AG04449 (cell line): ENCODE measurements at regions not wholly inside any gene's neighbourhood (a gene's known extent, or its start where the extent isn't known, plus 50 kb on each side); places are given as distances from the start of the nearest gene placed in this dataset.
"Not testable (repeated sequence)": the region's sequence is repeated elsewhere in the genome, so short reads cannot be mapped to it uniquely, and the experiment has no call there.

Source experiments
- CTCF ChIA-PET: fragments of 350-600 bp; formaldehyde crosslinking; extraction: SDS; loops from one replicate; lab custom pipeline; 2021; ENCODE audit warnings: antibody characterized with exemption; lab: Yijun Ruan, JAX
- POLR2A ChIA-PET: fragments of 400-600, 350-600 bp; formaldehyde crosslinking; extraction: SDS; loops from one replicate; lab custom pipeline; 2020; ENCODE audit warnings: antibody characterized with exemption, inconsistent platforms; lab: Yijun Ruan, JAX
- DNase-seq: peaks from one replicate; pipeline ENCODE4 v3.0.0-alpha.2; 2010; ENCODE audit warnings: low read depth, low spot score
- H3K4me3 ChIP-seq: 2 replicates; pipeline ENCODE4 v1.5.1; 2011; ENCODE audit warnings: low read depth, mild to moderate bottlenecking, control low read depth, low read length
- TF ChIP-seq, protein P1 (sequence below): IDR thresholded peaks from one replicate; pipeline ENCODE4 v1.5.1; 2011; ENCODE audit warnings: mild to moderate bottlenecking, moderate library complexity, low read length, control low read depth, inconsistent platforms; ENCODE audit not compliant: insufficient read depth; ENCODE audit errors: missing control alignments

DNA sequence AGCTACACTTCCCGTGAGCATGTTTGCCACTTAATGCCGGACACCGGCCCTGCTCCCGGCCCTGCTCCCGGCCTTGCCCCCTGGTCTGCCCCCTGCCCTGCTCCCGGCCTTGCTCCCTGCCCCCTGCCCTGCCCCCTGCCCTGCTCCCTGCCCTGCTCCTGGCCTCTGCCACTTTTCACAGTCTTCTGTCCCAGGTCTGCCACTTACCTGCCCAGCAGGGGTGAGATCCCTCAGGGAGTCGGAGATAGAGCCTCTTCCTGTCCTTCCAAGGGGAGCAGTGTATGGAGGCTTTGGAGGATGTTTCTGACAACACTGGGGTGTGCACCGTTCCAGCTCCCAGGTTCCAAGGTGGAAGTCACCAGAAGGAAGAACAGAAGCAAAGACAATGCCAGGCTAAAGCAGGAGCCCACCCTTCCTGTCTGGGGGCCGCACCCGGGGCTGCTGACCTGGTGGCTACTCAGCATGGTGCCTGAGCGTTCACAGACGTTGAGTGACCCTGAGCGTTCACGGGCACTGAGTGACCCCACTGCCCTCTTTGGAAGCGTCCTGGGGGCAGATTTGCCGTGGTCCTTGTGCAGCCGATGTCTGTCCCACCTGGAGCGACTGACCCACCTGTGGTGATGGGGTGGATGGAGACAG, 199.8 kb downstream of the DLL1 start:
- CTCF ChIA-PET: no interaction called here
- TF ChIP-seq, protein P1, sequence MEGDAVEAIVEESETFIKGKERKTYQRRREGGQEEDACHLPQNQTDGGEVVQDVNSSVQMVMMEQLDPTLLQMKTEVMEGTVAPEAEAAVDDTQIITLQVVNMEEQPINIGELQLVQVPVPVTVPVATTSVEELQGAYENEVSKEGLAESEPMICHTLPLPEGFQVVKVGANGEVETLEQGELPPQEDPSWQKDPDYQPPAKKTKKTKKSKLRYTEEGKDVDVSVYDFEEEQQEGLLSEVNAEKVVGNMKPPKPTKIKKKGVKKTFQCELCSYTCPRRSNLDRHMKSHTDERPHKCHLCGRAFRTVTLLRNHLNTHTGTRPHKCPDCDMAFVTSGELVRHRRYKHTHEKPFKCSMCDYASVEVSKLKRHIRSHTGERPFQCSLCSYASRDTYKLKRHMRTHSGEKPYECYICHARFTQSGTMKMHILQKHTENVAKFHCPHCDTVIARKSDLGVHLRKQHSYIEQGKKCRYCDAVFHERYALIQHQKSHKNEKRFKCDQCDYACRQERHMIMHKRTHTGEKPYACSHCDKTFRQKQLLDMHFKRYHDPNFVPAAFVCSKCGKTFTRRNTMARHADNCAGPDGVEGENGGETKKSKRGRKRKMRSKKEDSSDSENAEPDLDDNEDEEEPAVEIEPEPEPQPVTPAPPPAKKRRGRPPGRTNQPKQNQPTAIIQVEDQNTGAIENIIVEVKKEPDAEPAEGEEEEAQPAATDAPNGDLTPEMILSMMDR: no peak
- H3K4me3 ChIP-seq: no peak overlapping the region
- POLR2A ChIA-PET: no interaction called here
- no peak for DNase-seq

DNA sequence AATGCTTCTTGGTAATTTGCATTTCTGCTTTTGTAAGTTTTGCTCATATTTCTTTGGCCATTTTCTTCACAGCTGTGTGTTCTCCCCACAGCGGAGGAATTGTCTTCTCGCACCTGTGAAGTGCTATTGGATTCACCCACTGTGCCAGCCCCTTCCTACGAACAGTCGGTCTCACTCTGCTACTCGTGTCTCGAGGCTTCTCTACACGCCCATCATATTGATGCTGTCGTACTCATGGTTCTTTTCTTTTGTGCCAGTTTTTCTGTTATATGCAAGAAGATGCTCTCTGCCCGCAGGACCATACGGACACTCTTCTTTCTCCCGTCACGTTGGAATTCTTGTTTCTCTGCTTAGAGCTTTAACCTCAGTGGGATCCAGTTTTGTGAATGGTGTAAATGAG, 200.3 kb downstream of the DLL1 start:
- no peak overlapping the region for H3K4me3 ChIP-seq
- DNase-seq: no peak
- ChIA-PET POLR2A (no interaction called here), CTCF (no interaction called here)
- TF ChIP-seq, protein P1: no peak

DNA sequence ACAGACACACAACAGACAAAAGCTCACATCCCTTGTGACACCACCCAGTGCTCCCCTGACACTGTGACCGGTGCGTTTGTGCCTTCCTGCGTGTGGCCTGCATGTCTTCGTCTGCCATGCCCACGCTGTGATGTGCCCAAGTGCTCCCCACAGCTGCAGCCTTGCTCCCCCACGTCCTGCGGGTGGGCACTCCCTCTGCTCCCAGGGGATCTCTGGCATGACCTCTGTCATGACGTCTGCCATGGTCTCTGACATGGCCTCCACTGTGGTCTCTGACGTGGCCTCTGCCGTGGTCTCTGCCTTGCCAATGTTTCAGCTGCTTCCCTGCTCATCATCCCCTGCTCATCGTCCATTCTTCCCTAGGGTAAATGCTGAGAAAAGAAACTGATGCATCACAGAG, 200.9 kb downstream of the DLL1 start:
- no peak for DNase-seq
- CTCF ChIA-PET: no interaction called here
- H3K4me3 ChIP-seq: no peak overlapping the region
- TF ChIP-seq, protein P1: no peak
- POLR2A ChIA-PET: no interaction called here

DNA sequence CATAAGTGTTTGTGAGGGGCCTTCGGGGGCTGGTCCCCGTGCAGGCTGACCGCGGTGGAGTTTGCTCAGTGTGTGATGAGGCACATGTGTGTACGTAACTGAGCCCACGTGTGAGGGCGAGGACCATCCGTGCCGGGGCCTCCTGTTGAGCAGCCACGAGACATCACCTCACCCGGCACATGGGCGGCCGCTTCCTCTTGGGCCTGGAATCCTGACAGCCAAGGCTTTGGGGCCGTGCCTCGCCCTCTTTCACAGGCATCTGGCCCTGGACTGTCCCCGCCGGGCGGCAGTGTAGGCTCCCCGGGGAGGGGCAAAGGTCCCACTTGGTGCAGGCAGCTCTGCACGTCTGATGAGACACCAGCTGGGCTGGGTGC, 202.3 kb downstream of the DLL1 start:
- DNase-seq: no peak
- CTCF ChIA-PET: no interaction called here
- H3K4me3 ChIP-seq: no peak overlapping the region
- POLR2A ChIA-PET: no interaction called here
- TF ChIP-seq, protein P1: no peak

DNA sequence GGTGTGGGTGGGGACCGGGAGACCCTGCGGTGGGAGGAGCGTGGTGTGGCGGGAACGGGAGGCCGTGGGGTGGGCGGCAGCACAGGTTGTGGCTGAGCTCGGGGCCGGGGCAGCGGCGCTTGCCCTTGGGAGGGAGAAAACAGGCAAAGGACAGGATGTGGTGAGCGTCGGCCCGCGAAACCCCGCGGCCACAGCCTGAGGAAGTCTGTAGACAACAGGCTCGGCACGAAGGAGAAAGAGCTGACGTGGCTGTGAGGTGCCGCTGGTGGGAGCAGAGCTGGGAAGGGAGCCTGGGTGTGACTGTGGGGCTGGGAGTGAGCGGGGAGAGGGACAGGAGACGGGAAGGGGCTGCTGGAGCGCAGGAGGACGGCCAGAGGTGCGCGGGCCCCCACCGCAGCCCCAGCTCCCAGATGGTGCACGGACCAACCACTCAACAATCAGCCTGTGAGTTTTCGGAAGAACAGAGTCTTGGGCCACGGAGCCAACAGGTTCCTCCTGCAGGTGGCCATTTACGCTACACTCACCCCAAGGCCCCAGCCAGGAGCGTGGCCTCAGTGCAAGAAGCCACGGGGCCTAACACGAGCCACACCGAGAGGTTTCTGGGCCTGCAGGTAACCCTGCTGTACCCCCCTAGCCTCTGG, 202.8 kb downstream of the DLL1 start:
- H3K4me3 ChIP-seq: no peak overlapping the region
- ChIA-PET CTCF (no interaction called here), POLR2A (no interaction called here)
- TF ChIP-seq, protein P1: no peak
- DNase-seq: no peak

DNA sequence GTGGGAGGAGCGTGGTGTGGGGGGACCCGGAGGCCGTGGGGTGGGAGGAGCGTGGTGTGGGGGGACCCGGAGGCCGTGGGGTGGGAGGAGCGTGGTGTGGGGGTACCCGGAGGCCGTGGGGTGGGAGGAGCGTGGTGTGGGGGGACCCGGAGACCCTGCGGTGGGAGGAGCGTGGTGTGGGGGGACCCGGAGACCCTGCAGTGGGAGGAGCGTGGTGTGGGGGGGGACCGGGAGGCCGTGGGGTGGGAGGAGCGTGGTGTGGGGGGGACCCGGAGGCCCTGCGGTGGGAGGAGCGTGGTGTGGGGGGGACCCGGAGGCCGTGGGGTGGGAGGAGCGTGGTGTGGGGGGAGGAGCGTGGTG, 203.5 kb downstream of the DLL1 start:
- DNase-seq, POLR2A ChIA-PET, H3K4me3 ChIP-seq, CTCF ChIA-PET: not testable (repeated sequence)
